K562 (cell line): ENCODE measurements at regions not wholly inside any gene's neighbourhood (a gene's known extent, or its start where the extent isn't known, plus 50 kb on each side); places are given as distances from the start of the nearest gene placed in this dataset.
A peak's percentile ranks its signal among the peaks of the same experiment; 100 is the strongest.

Source experiments
- BMI1 ChIP-seq: fragments of 150-350 bp; IDR thresholded peaks from 2 replicates; pipeline ENCODE4 v1.6.1; 2014; ENCODE audit warnings: low read length
- CHCHD3 ChIP-seq: fragments of 250-450 bp; sonication (Bioruptor Pico); IDR thresholded peaks from 2 replicates; pipeline ENCODE4 v2.1.2; 2022; ENCODE audit warnings: mild to moderate bottlenecking
- HNRNPLL ChIP-seq: fragments of 200-400 bp; formaldehyde crosslinking; IDR thresholded peaks from 2 replicates; pipeline ENCODE4 v1.6.1; 2017; ENCODE audit warnings: low read length, low read depth, mild to moderate bottlenecking; ENCODE audit not compliant: poor library complexity, severe bottlenecking
- SREBF1 ChIP-seq: fragments of 150-350 bp; IDR thresholded peaks from 2 replicates; pipeline ENCODE4 v1.6.1; 2014; ENCODE audit warnings: antibody characterized with exemption, low read depth, low read length, borderline replicate concordance
- ZNF239 ChIP-seq: fragments of 250-450 bp; sonication (Bioruptor Pico); IDR thresholded peaks from 2 replicates; pipeline ENCODE4 v1.4.0; 2020; ENCODE audit warnings: mild to moderate bottlenecking
- ZNF668 ChIP-seq: fragments of 250-450 bp; sonication (Bioruptor Pico); IDR thresholded peaks from 2 replicates; pipeline ENCODE4 v1.8.0; 2022; ENCODE audit warnings: mild to moderate bottlenecking, inconsistent platforms
- ZNF766 ChIP-seq: fragments of 200-800 bp; sonication (Bioruptor generic); conservative IDR thresholded peaks from 2 replicates; pipeline ENCODE4 v1.6.1; 2016; ENCODE audit warnings: missing genetic modification characterization, missing compliant biosample characterization
- TF ChIP-seq, protein P1 (sequence below): fragments of 450-650 bp; IDR thresholded peaks from 2 replicates; pipeline ENCODE4 v1.6.1; 2016; ENCODE audit warnings: mild to moderate bottlenecking, moderate library complexity
- TF ChIP-seq, protein P2 (sequence below), 2 experiments: fragments of 450-650 bp; conservative IDR thresholded peaks; 2 replicates each; pipeline ENCODE4 v1.6.1; 2017; ENCODE audit warnings: mild to moderate bottlenecking in 2 of 2, moderate library complexity in 2 of 2
- TF ChIP-seq, protein P3 (sequence below): fragments of 250-450 bp; sonication (Bioruptor Pico); IDR thresholded peaks from 2 replicates; pipeline ENCODE4 v1.8.0; 2022; ENCODE audit warnings: moderate library complexity, mild to moderate bottlenecking, inconsistent platforms
- TF ChIP-seq, protein P4 (sequence below), 3 experiments: fragments of 200-800 bp in 1 of 3; sonication (Bioruptor generic) in 1 of 3; sonication (generic) in 1 of 3; formaldehyde crosslinking in 1 of 3; IDR thresholded peaks; 2 replicates each; pipeline versions ENCODE4 v1.6.1 to v1.8.0; 2016 to 2022; ENCODE audit warnings: mild to moderate bottlenecking in 2 of 3, missing compliant biosample characterization in 2 of 3, missing genetic modification characterization in 2 of 3, missing genetic modification reagents in 1 of 3

DNA sequence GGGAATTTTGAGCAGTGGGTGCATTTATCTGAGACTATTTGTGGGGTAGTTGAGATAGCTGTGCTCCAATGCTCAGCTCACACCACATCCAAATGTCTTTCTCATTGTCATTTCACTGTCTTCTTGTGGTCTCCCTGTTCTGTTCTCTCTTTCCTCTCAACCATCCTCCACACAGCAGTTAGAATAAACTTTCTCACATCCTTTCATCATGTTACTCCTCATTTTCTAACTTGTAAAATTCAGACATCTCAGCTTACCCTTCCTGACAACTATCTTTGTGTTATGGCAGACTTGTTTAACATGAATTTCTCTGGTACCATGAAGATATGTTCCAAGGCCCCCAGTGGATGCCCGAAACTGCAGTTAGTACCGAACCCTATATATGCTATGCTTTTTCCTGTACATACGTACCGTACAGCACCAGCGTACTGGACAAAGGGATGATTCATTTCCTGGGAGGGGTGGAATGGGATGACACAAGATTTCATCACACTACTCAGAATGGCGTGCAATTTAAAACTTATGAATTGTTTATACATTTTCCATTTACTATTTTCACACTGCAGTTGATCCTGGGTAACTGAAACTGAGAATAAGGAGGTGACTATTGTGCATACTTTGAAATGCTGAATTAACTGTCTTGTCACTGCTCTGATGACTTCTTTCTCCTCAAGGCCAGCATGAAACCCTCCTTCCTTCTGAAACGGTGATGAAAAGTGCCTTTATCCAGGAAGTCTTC lies 177.1 kb upstream of the SLC38A2 start (continued):
- TF ChIP-seq, protein P1, sequence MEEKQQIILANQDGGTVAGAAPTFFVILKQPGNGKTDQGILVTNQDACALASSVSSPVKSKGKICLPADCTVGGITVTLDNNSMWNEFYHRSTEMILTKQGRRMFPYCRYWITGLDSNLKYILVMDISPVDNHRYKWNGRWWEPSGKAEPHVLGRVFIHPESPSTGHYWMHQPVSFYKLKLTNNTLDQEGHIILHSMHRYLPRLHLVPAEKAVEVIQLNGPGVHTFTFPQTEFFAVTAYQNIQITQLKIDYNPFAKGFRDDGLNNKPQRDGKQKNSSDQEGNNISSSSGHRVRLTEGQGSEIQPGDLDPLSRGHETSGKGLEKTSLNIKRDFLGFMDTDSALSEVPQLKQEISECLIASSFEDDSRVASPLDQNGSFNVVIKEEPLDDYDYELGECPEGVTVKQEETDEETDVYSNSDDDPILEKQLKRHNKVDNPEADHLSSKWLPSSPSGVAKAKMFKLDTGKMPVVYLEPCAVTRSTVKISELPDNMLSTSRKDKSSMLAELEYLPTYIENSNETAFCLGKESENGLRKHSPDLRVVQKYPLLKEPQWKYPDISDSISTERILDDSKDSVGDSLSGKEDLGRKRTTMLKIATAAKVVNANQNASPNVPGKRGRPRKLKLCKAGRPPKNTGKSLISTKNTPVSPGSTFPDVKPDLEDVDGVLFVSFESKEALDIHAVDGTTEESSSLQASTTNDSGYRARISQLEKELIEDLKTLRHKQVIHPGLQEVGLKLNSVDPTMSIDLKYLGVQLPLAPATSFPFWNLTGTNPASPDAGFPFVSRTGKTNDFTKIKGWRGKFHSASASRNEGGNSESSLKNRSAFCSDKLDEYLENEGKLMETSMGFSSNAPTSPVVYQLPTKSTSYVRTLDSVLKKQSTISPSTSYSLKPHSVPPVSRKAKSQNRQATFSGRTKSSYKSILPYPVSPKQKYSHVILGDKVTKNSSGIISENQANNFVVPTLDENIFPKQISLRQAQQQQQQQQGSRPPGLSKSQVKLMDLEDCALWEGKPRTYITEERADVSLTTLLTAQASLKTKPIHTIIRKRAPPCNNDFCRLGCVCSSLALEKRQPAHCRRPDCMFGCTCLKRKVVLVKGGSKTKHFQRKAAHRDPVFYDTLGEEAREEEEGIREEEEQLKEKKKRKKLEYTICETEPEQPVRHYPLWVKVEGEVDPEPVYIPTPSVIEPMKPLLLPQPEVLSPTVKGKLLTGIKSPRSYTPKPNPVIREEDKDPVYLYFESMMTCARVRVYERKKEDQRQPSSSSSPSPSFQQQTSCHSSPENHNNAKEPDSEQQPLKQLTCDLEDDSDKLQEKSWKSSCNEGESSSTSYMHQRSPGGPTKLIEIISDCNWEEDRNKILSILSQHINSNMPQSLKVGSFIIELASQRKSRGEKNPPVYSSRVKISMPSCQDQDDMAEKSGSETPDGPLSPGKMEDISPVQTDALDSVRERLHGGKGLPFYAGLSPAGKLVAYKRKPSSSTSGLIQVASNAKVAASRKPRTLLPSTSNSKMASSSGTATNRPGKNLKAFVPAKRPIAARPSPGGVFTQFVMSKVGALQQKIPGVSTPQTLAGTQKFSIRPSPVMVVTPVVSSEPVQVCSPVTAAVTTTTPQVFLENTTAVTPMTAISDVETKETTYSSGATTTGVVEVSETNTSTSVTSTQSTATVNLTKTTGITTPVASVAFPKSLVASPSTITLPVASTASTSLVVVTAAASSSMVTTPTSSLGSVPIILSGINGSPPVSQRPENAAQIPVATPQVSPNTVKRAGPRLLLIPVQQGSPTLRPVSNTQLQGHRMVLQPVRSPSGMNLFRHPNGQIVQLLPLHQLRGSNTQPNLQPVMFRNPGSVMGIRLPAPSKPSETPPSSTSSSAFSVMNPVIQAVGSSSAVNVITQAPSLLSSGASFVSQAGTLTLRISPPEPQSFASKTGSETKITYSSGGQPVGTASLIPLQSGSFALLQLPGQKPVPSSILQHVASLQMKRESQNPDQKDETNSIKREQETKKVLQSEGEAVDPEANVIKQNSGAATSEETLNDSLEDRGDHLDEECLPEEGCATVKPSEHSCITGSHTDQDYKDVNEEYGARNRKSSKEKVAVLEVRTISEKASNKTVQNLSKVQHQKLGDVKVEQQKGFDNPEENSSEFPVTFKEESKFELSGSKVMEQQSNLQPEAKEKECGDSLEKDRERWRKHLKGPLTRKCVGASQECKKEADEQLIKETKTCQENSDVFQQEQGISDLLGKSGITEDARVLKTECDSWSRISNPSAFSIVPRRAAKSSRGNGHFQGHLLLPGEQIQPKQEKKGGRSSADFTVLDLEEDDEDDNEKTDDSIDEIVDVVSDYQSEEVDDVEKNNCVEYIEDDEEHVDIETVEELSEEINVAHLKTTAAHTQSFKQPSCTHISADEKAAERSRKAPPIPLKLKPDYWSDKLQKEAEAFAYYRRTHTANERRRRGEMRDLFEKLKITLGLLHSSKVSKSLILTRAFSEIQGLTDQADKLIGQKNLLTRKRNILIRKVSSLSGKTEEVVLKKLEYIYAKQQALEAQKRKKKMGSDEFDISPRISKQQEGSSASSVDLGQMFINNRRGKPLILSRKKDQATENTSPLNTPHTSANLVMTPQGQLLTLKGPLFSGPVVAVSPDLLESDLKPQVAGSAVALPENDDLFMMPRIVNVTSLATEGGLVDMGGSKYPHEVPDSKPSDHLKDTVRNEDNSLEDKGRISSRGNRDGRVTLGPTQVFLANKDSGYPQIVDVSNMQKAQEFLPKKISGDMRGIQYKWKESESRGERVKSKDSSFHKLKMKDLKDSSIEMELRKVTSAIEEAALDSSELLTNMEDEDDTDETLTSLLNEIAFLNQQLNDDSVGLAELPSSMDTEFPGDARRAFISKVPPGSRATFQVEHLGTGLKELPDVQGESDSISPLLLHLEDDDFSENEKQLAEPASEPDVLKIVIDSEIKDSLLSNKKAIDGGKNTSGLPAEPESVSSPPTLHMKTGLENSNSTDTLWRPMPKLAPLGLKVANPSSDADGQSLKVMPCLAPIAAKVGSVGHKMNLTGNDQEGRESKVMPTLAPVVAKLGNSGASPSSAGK: peak; percentile 24
- TF ChIP-seq CHCHD3 (CRISPR knock-in tag) (no peak), ZNF239 (CRISPR knock-in tag) (peak; percentile 6; the same call in 1 of the 2 replicates), ZNF668 (CRISPR knock-in tag) (0 out of 2 replicates have a peak, but pooled peaks have one; percentile 5), BMI1 (no peak), ZNF766 (CRISPR knock-in tag) (peak; percentile 65), SREBF1 (no peak), HNRNPLL (peak; percentile 95)
- TF ChIP-seq, protein P2, sequence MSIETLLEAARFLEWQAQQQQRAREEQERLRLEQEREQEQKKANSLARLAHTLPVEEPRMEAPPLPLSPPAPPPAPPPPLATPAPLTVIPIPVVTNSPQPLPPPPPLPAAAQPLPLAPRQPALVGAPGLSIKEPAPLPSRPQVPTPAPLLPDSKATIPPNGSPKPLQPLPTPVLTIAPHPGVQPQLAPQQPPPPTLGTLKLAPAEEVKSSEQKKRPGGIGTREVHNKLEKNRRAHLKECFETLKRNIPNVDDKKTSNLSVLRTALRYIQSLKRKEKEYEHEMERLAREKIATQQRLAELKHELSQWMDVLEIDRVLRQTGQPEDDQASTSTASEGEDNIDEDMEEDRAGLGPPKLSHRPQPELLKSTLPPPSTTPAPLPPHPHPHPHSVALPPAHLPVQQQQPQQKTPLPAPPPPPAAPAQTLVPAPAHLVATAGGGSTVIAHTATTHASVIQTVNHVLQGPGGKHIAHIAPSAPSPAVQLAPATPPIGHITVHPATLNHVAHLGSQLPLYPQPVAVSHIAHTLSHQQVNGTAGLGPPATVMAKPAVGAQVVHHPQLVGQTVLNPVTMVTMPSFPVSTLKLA (conservative IDR thresholded peaks at IDR 0.05): 0 out of 4 replicates have a peak, but pooled peaks have one; percentile 18 to 19
- TF ChIP-seq, protein P3, sequence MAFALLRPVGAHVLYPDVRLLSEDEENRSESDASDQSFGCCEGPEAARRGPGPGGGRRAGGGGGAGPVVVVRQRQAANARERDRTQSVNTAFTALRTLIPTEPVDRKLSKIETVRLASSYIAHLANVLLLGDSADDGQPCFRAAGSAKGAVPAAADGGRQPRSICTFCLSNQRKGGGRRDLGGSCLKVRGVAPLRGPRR (CRISPR knock-in tag): 0 out of 2 replicates have a peak, but pooled peaks have one; percentile 10
- TF ChIP-seq, protein P4, sequence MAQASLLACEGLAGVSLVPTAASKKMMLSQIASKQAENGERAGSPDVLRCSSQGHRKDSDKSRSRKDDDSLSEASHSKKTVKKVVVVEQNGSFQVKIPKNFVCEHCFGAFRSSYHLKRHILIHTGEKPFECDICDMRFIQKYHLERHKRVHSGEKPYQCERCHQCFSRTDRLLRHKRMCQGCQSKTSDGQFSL (CRISPR knock-in tag; IDR thresholded peaks at IDR 0.05): peak; percentile 91
- TF ChIP-seq, protein P4 (tag; IDR thresholded peaks at IDR 0.05): no peak
